Osteoblast (primary cell): ENCODE measurements at regions not wholly inside any gene's neighbourhood (a gene's known extent, or its start where the extent isn't known, plus 50 kb on each side); places are given as distances from the start of the nearest gene placed in this dataset.
"Not testable (repeated sequence)": the region's sequence is repeated elsewhere in the genome, so short reads cannot be mapped to it uniquely, and the experiment has no call there.

Experiments used
- DNase-seq: peaks from one replicate; pipeline ENCODE4 v3.0.0; 2011; ENCODE audit warnings: low spot score, mixed read lengths; ENCODE audit not compliant: insufficient read length; ENCODE audit errors: missing footprints
- H2AFZ ChIP-seq: 2 replicates; pipeline ENCODE4 v1.6.0; 2011; ENCODE audit warnings: mild to moderate bottlenecking, low read length
- H3K27ac ChIP-seq: 2 replicates; pipeline ENCODE4 v1.5.1; 2011; ENCODE audit warnings: mild to moderate bottlenecking, low read depth, low read length, moderate library complexity
- H3K27me3 ChIP-seq: 2 replicates; pipeline ENCODE4 v1.6.0; 2012; ENCODE audit warnings: mild to moderate bottlenecking, control low read depth, inconsistent platforms, low read length, moderate library complexity; ENCODE audit not compliant: insufficient read depth
- H3K36me3 ChIP-seq: 2 replicates; pipeline ENCODE4 v1.5.1; 2011; ENCODE audit warnings: mild to moderate bottlenecking, low read length, control low read depth, moderate library complexity; ENCODE audit not compliant: insufficient read depth
- H3K4me1 ChIP-seq: 2 replicates; pipeline ENCODE4 v1.5.1; 2011; ENCODE audit warnings: mild to moderate bottlenecking, low read length, control low read depth, moderate library complexity; ENCODE audit not compliant: insufficient read depth
- H3K4me2 ChIP-seq: 2 replicates; pipeline ENCODE4 v1.6.0; 2011; ENCODE audit warnings: mild to moderate bottlenecking, low read length; ENCODE audit not compliant: insufficient read depth
- H3K4me3 ChIP-seq: fragments of 200-600 bp; sonication (generic); 3 replicates; pipeline ENCODE4 v1.5.1; 2012; ENCODE audit warnings: mild to moderate bottlenecking, low read length, inconsistent platforms; ENCODE audit not compliant: insufficient read depth
- H3K79me2 ChIP-seq: 2 replicates; pipeline ENCODE4 v1.6.0; 2012; ENCODE audit warnings: mild to moderate bottlenecking, low read length, control low read depth, inconsistent platforms; ENCODE audit not compliant: insufficient read depth
- H3K9me3 ChIP-seq: 2 replicates; pipeline ENCODE4 v1.5.1; 2011; ENCODE audit warnings: low read depth, low read length, control low read depth
- H4K20me1 ChIP-seq: 2 replicates; pipeline ENCODE4 v1.6.0; 2012; ENCODE audit warnings: mild to moderate bottlenecking, low read length, control low read depth; ENCODE audit not compliant: insufficient read depth
- TF ChIP-seq, protein P1 (sequence below): IDR thresholded peaks from 2 replicates; pipeline ENCODE4 v1.5.1; 2011; ENCODE audit warnings: mild to moderate bottlenecking, low read depth, low read length, moderate library complexity; ENCODE audit errors: extremely low read depth

DNA sequence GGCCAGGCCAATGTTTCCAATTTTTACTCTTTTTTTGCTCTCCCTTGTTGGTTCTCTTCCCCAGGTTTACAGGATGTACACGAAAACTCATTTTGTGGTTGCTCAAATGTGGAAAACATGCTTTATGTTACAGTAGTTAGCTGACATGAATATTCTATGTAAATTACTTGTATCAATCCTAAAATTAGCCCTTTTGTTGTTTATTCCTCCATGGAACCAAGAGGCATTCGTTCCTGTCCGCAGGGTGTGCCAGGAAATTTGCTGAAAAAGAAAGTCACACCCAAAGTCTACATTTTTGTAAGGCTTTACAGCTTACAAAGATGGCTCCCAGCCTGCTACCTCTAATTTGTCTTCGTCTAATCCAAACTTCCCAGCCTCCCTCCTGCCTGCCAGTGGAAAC is 652.3 kb downstream of the ETS1 start:
- no peaks in the 10 kb centered on the region for H3K36me3 ChIP-seq
- no peak overlapping the region for H3K4me2 ChIP-seq
- H3K4me3 ChIP-seq = no peak overlapping the region
- H3K9me3 ChIP-seq = no peaks in the 10 kb centered on the region
- no peaks in the 10 kb centered on the region for H3K27me3 ChIP-seq
- H3K79me2 ChIP-seq = no peaks in the 10 kb centered on the region
- no peaks in the 10 kb centered on the region for H4K20me1 ChIP-seq
- no peak overlapping the region for H3K27ac ChIP-seq
- no peak overlapping the region for H2AFZ ChIP-seq
- TF ChIP-seq, protein P1, sequence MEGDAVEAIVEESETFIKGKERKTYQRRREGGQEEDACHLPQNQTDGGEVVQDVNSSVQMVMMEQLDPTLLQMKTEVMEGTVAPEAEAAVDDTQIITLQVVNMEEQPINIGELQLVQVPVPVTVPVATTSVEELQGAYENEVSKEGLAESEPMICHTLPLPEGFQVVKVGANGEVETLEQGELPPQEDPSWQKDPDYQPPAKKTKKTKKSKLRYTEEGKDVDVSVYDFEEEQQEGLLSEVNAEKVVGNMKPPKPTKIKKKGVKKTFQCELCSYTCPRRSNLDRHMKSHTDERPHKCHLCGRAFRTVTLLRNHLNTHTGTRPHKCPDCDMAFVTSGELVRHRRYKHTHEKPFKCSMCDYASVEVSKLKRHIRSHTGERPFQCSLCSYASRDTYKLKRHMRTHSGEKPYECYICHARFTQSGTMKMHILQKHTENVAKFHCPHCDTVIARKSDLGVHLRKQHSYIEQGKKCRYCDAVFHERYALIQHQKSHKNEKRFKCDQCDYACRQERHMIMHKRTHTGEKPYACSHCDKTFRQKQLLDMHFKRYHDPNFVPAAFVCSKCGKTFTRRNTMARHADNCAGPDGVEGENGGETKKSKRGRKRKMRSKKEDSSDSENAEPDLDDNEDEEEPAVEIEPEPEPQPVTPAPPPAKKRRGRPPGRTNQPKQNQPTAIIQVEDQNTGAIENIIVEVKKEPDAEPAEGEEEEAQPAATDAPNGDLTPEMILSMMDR = no peak
- no peak for DNase-seq
- H3K4me1 ChIP-seq = no peaks in the 10 kb centered on the region

DNA sequence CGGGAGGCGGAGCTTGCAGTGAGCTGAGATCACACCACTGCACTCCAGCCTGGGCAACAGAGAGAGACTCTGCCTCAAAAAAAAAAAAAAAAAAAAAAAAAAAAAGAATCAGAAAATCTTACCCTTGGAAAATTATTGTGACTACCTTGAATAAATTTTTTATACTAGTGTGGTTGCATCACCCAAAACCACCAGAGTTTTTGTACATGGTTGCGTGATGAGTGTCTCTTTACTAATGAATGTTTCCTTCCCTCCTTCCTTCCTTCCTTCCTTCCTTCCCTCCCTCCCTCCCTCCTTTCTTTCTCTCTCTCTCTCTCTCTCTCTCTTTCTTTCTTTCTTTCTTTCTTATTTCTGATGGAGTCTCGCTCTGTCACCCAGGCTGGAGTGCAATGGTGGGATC is 653.4 kb downstream of the ETS1 start:
- DNase-seq, H4K20me1 ChIP-seq, H2AFZ ChIP-seq, H3K9me3 ChIP-seq, H3K27me3 ChIP-seq, H3K27ac ChIP-seq, H3K4me1 ChIP-seq, H3K4me2 ChIP-seq, H3K4me3 ChIP-seq, H3K79me2 ChIP-seq, H3K36me3 ChIP-seq: not testable (repeated sequence)

GRCh38 chr11:127931803-127932202 is 655.6 kb downstream of the ETS1 start:
- no peaks in the 10 kb centered on the region for H3K36me3 ChIP-seq
- no peaks in the 10 kb centered on the region for H3K79me2 ChIP-seq
- DNase-seq = no peak

DNA sequence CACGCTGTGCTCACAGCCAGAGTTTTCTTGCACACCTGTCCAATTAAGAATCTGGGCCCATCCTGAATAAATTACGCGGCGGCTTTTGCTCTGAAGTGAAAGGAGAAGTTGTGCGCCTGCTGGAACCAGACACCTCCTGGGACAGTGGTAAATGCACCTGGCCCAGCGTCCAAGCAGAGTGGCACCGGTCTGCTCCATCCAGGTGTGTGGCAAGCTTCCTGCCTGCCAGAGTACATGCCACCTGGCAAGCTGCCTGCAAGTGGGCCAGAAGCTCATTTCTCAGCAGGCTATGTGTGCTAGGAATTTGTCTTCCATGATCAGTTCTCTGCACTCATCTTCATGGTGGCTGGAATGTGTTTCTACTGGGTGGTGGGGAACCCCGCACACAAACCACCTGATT is 660.6 kb downstream of the ETS1 start:
- Histone ChIP-seq H4K20me1 (no peaks in the 10 kb centered on the region), H3K27ac (no peak overlapping the region), H3K4me1 (peaks cover 7% of the 10 kb centered on the region), H3K9me3 (no peaks in the 10 kb centered on the region), H3K79me2 (no peaks in the 10 kb centered on the region), H2AFZ (no peak overlapping the region), H3K27me3 (no peaks in the 10 kb centered on the region), H3K36me3 (no peaks in the 10 kb centered on the region), H3K4me2 (no peak overlapping the region), H3K4me3 (no peak overlapping the region)
- TF ChIP-seq, protein P1 = no peak
- DNase-seq = no peak

More at GRCh38 chr11:127931803-127932202, 655.6 kb downstream of the ETS1 start:
- H3K4me1 ChIP-seq = no peaks in the 10 kb centered on the region
- TF ChIP-seq, protein P1 = no peak
- H3K27ac ChIP-seq = no peak overlapping the region
- no peak overlapping the region for H2AFZ ChIP-seq
- no peaks in the 10 kb centered on the region for H3K9me3 ChIP-seq
- H3K4me2 ChIP-seq = no peak overlapping the region
- no peaks in the 10 kb centered on the region for H4K20me1 ChIP-seq
- H3K27me3 ChIP-seq = no peaks in the 10 kb centered on the region
- no peak overlapping the region for H3K4me3 ChIP-seq

DNA sequence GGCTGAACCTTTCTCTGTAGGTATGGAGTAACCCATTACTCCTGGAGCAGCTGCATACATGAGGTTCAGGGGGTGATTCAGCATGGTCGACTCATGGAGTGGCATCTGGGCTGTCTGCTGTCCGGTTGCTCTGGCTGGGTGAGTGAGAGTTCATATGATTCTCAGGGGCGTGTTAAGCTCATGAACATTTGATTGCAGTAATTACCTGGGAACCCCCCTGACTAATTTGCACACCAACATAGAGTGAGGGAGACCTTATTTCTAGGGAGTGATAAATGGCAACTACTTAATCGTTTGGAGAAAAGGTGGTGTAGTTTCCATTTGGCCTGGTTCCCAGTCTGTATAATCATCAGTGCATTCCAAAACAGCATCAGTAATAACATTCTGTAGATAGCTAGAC is 661.9 kb downstream of the ETS1 start:
- peaks cover 7% of the 10 kb centered on the region for H3K4me1 ChIP-seq
- no peak overlapping the region for H2AFZ ChIP-seq
- H3K9me3 ChIP-seq = no peaks in the 10 kb centered on the region
- H3K27me3 ChIP-seq = no peaks in the 10 kb centered on the region
- H3K4me3 ChIP-seq = no peak overlapping the region
- DNase-seq = no peak
- H3K79me2 ChIP-seq = no peaks in the 10 kb centered on the region
- H3K27ac ChIP-seq = no peak overlapping the region
- H4K20me1 ChIP-seq = no peaks in the 10 kb centered on the region
- no peak overlapping the region for H3K4me2 ChIP-seq
- H3K36me3 ChIP-seq = no peaks in the 10 kb centered on the region
- TF ChIP-seq, protein P1 = no peak
